COR-L47 (cell line): ENCODE measurements at regions not wholly inside any gene's neighbourhood (a gene's known extent, or its start where the extent isn't known, plus 50 kb on each side); places are given as distances from the start of the nearest gene placed in this dataset.
"Not testable (repeated sequence)": the region's sequence is repeated elsewhere in the genome, so short reads cannot be mapped to it uniquely, and the experiment has no call there.

Experiments
- DNase-seq: peaks from one replicate; lab custom pipeline; 2025; lab: John Stamatoyannopoulos, UW

DNA sequence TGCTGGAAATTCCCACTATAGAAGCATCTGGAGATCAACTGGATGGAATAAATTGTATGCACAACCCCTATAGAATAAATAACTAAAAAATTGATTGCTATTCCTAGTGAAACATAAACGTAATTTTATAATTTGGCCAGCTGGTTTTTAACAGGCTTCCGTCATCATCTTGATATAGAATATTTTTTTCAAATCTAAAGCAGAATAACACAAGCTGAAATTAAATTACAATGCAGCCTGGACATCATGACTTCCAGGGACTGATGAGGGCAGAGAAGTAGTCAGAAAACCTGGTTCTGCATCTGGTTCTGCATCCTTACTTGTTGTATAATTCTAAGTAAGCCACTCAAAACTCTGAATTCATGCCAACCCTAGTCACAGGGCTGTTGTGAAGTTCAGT, 146.1 kb downstream of the MEX3B start:
- DNase-seq = no peak

DNA sequence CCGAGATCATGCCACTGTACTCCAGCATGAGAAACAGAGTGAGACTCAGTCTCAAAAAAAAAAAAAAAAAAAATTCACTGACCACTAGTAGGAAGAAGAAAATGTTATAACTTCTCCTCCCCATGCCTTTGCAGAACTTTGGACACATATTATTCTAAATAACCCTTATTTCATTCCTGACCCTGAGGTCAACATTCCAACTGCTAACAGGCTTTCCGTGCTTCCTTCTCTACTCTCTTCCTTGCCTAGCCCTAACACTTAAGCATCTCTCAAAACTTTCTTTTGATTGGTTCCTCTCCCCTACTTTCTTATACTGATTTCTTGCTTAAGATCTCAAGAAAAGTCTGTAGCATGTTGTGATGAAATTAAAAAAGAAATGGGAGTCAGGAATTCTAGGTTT, 146.8 kb downstream of the MEX3B start:
- no peak for DNase-seq

- no peak for DNase-seq
Observed at GRCh38 chr15:81897057-81897677, 148.7 kb downstream of the MEX3B start.

DNA sequence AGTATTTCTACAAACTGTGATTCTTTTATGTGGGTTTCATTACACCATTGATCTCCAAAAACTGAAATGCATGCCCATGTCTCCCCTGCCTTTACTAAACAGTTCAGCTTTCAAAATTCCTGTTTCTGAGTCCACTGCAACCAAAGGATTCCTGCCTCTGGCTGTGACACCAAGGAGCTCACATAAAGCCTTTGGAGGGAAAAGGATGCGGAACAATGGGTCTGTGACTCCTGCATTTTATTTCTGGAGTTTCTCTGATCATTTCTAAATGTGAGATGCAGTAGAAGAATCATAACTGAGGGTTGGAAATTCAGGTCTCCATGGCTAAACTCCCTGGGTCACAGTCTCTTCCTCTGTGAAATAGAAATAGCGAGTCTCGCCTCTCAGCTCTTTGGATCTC, 149.5 kb downstream of the MEX3B start:
- no peak for DNase-seq

DNA sequence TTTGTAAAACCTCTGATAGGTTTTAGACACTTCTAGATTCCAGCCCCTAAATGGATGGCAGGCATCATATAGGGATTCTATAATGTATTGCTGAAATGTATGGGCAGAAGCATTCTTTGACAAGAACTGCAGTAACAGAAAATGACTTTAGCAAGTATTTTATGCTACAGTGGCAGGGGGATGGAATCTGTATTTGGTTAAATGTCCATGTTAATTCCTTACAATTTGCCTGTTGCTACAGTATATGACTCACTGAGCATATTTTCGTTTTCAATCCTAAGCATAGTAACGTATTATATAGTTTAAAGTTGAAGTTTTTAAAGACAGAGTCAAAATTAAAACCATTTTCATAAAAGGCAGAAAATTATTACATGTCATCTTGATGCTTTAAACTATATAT, 150.1 kb downstream of the MEX3B start:
- DNase-seq = no peak

DNA sequence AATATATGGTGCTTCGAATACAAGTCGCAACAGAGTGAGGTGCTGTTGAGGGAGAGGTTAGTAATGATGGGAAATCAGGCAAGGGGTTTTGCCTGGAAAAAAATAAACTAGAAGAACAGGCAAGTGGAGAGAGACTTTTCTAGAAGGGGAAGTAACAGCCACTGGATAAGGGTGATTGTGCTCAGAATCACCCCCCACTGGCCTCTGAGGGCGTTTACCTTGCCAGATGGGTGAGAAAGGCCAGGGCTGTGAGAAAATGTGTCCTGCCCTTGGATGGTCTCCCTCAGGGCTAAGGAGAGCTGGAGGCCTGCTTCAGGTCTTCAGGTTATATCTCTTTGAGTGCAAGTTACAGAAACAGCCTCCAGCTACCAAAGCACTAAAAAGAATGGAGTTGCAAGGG, 151.8 kb downstream of the MEX3B start:
- no peak for DNase-seq

DNA sequence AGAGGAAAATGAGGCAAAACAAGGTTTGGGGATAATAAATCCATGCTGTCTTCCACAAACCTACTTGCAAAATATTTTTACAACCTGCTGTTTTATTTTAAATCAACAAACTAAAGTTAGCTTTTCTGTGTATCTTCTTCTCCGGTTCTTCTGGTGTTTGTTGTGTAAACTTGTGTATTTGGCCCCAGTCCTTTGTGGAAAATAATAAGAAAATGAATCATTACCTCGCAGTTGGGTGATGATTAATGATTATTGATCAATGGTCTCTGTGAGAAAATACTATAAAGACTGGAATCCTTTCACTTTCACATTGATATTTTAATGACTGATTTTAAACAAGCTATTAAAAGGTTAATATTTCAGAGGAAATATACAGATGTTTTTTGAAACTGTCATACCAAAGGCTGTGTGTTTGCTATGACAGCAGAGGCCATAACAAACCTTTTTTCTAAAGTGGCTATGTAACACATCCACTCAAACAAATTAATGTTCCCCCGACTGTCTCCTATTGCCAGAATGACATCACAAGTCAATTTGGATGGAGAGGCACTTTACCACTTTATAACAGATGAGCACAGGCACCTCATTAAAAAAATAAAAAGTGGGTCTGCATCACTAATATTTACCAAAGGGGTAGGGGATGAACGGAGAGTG, 152.5 kb downstream of the MEX3B start:
- DNase-seq = no peak

DNA sequence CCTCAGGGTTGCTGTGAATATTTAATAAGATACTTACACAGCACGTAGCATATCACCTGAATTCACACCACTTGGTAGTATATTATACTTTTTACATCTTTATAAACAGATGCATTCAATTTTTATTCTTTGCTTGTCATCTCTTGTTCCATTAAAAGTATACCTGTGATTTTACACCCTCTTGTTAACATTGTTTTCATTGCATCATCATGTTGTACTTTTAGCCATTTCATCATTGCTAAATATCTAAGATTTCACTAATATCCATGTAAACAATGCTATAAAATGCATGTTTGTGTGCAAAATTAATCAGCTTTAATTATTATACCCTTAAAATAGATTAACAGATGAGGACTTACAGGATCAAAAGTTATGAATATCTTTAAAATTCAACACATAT, 155.3 kb downstream of the MEX3B start:
- no peak for DNase-seq

DNA sequence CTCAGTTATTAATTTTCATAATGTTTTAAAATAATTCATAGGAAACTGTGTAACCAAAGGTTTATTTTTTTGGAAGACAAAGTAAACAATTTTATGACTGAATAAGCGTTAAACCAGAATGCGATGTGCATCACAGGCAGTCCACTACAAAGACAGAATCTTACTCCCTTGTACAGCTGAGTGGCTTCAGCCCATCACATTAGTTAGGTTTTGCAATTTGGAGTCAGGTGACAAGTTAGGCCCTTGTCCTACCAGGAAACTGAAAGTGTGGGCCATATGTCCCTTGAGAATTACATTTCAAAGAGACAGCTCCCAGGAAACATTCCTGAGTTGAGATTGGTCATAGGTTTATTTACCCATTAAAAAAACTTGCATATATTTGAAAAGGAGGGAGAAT, 156.3 kb downstream of the MEX3B start:
- DNase-seq = no peak

DNA sequence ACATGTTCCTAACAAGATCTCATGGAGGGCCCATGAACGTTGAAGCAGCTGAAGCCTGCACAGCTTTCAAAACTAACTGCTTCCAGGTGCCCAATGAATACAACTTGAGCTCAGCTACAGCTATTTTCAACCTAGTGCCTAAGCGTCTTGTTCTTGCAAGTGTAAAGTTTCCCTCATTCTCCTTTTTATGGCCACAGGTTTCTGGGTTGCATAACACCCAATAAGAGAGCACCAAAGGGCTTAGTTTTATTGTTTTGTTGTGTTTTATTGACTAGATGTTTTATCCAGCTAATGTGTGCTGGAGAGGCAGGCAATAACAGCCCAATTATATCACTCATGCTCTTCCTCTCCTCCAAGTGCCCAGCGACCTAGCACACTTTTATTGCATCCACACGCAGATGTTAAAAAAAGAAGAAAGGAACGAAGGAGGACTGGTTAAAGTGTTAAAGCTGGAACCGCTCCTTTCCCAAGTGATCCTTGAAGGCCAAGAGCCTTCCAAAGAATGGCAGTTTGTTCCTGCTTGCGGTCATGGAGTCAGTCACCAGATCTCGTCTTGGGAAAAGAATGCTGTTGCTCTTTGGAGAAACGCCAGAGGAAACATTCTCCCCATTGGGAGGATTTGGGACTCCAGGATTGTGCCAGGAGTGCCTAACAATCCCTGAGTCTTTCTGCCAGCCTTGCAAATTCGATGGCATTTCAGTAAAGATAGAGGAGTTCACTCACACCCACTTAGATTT, 156.9 kb downstream of the MEX3B start:
- DNase-seq = no peak

GRCh38 chr15:81887912-81888311, 157.9 kb downstream of the MEX3B start:
- no peak for DNase-seq

- DNase-seq = not testable (repeated sequence)
Observed at GRCh38 chr15:81887188-81887587, 158.6 kb downstream of the MEX3B start.

GRCh38 chr15:81886591-81886990, 159.2 kb downstream of the MEX3B start:
- no peak for DNase-seq

- DNase-seq = no peak
Observed at GRCh38 chr15:81886080-81886479, 159.7 kb downstream of the MEX3B start.

DNA sequence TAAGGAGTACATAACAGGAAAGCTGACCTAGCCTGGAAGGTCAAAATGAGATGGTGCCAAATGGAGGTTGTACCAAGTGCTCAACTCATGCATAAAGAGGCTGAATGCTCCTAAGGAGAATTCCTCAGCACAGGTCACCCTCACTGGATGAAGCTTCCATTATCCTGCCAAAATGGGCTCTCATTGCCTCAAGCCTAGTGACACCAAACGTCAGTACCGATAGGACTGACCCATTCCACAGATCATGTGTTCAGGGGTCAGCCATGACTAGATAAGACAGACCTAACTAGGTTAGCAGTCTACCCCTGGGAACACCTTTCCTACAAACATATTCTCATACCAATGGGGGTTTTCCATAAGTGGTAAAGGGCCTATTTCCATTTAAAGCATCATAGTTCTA, 160.7 kb downstream of the MEX3B start:
- no peak for DNase-seq

GRCh38 chr15:81882504-81882903, 163.3 kb downstream of the MEX3B start:
- no peak for DNase-seq

GRCh38 chr15:81880833-81881232, 165.0 kb downstream of the MEX3B start:
- DNase-seq = peak; percentile 57

DNA sequence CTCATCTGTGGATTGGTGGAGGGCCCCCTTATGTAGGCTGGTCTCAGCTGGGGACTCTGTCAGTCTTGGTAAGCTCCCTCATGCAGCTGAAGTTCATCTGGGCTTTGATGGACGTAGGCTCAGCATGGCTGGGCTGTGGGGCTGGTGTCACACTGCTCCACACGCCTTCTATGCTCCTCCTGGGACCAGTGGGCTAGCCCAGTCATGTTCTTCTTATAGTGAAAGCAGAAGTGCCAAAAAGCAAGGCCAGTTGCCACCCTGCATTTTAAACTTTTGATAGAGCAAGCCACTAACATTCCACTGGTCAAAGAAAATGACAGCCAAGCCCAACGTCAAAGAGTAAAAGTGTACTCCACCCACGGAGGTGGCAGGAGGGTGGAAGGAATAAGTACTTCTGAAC, 165.5 kb downstream of the MEX3B start:
- no peak for DNase-seq

- DNase-seq = not testable (repeated sequence)
Observed at GRCh38 chr15:81875717-81876116, 170.1 kb downstream of the MEX3B start.

DNA sequence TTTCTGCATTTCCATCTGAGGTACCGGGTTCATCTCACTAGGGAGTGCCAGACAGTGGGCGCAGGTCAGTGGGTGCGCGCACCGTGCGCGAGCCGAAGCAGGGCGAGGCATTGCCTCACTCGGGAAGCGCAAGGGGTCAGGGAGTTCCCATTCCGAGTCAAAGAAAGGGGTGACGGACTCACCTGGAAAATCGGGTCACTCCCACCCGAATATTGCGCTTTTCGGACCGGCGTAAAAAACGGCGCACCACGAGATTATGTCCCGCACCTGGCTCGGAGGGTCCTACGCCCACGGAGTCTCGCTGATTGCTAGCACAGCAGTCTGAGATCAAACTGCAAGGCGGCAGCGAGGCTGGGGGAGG, 175.1 kb downstream of the MEX3B start:
- not testable (repeated sequence) for DNase-seq

DNA sequence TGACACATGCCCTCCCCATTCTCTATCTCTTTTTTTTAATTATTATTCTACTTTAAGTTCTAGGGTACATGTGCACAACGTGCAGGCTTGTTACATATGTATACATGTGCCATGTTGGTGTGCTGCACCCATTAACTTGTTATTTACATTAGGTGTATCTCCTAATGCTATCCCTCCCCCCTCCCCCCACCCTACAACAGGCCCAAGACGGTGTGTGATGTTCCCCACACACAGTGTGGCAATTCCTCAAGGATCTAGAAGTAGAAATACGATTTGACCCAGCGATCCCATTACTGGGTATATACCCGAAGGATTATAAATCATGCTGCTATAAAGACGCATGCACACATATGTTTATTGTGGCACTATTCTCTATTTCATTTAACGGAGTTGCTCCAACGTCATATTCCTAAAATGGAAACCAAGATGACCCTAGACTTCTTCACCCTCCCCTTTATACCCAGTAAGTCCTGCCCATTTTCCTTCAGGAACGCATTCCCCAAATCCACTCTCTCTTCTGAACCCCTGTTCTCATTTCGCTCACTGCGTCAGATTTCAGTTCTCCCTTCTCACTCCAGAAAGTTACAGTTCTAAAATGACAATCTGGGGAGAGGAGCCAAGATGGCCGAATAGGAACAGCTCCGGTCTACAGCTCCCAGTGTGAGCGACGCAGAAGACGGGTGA, 175.6 kb downstream of the MEX3B start:
- not testable (repeated sequence) for DNase-seq

GRCh38 chr15:81869161-81869954, 176.5 kb downstream of the MEX3B start:
- DNase-seq = no peak
